ENCODE measurements at regions not wholly inside any gene's neighbourhood (a gene's known extent, or its start where the extent isn't known, plus 50 kb on each side); places are given as distances from the start of the nearest gene placed in this dataset.

GRCh38 chr7:14054125-14054524 is 64.7 kb upstream of the ETV1 start:
- H3K9ac ChIP-seq: no peak overlapping the region
- no peak for DNase-seq
- TF ChIP-seq EZH2 (IDR thresholded peaks at IDR 0.05; ENCODE audit: insufficient read depth, poor library complexity, severe bottlenecking) (no peak), EZH2phosphoT487 (IDR thresholded peaks at IDR 0.05; ENCODE audit: insufficient read depth, low read depth) (no peak)
- H3K27ac ChIP-seq: no peak overlapping the region
- no peaks in the 10 kb centered on the region for H3F3A ChIP-seq (ENCODE audit: insufficient read depth)
- H4K20me1 ChIP-seq (ENCODE audit: insufficient read depth): no peaks in the 10 kb centered on the region
- H3K4me1 ChIP-seq (ENCODE audit: insufficient read depth): no peaks in the 10 kb centered on the region
- no peaks in the 10 kb centered on the region; the same call in 1 of the 2 replicates for H3K9me2 ChIP-seq (ENCODE audit: insufficient read depth)
- no peaks in the 10 kb centered on the region for H3K9me3 ChIP-seq (ENCODE audit: low read depth)
- H3K79me2 ChIP-seq (ENCODE audit: insufficient read depth): no peaks in the 10 kb centered on the region
- H3K4me2 ChIP-seq (ENCODE audit: unreplicated experiment): no peak overlapping the region
- no peak overlapping the region for H3K4me3 ChIP-seq
- WGBS, 2 experiments (ENCODE audit: low coverage in 1 of 2, low lambda C conversion rate in 2 of 2, missing lambda C conversion rate in 2 of 2): 18 to 28% methylated on average over 3 of the region's 3 CpGs
- H3K36me3 ChIP-seq (ENCODE audit: low read depth): no peaks in the 10 kb centered on the region
- H3K27me3 ChIP-seq (replicated peaks; ENCODE audit: insufficient read depth): no peaks in the 10 kb centered on the region
- in situ Hi-C loops (cut with MboI): no loop called here
- H2AFZ ChIP-seq: no peak overlapping the region

- H3K9me2 ChIP-seq (ENCODE audit: insufficient read depth): 0 out of 2 replicates have a peak, but pooled peaks cover 4% of the 10 kb centered on the region
- DNase-seq: no peak
- H3F3A ChIP-seq (ENCODE audit: insufficient read depth): no peaks in the 10 kb centered on the region
- no peak overlapping the region for H3K9ac ChIP-seq
- no peaks in the 10 kb centered on the region for H3K9me3 ChIP-seq (ENCODE audit: low read depth)
- no peaks in the 10 kb centered on the region for H3K36me3 ChIP-seq (ENCODE audit: low read depth)
- no peaks in the 10 kb centered on the region for H3K4me1 ChIP-seq (ENCODE audit: insufficient read depth)
- no peak overlapping the region for H3K4me3 ChIP-seq
- no peak overlapping the region for H2AFZ ChIP-seq
- H3K27me3 ChIP-seq (replicated peaks; ENCODE audit: insufficient read depth): no peaks in the 10 kb centered on the region
- H3K79me2 ChIP-seq (ENCODE audit: insufficient read depth): no peaks in the 10 kb centered on the region
- H3K27ac ChIP-seq: no peak overlapping the region
- H4K20me1 ChIP-seq (ENCODE audit: insufficient read depth): no peaks in the 10 kb centered on the region
- WGBS, 2 experiments (ENCODE audit: low coverage in 1 of 2, low lambda C conversion rate in 2 of 2, missing lambda C conversion rate in 2 of 2): 49 to 52% methylated on average over 2 of the region's 2 CpGs
- no peak for TF ChIP-seq EZH2 (IDR thresholded peaks at IDR 0.05; ENCODE audit: insufficient read depth, poor library complexity, severe bottlenecking)
- TF ChIP-seq EZH2phosphoT487 (IDR thresholded peaks at IDR 0.05; ENCODE audit: insufficient read depth, low read depth): no peak
- H3K4me2 ChIP-seq (ENCODE audit: unreplicated experiment): no peak overlapping the region
- in situ Hi-C loops (cut with MboI): no loop called here
Observed at GRCh38 chr7:14048889-14049288, 59.4 kb upstream of the ETV1 start.

- in situ Hi-C loops (cut with MboI): no loop called here
- TF ChIP-seq EZH2 (IDR thresholded peaks at IDR 0.05; ENCODE audit: insufficient read depth, poor library complexity, severe bottlenecking): no peak
- TF ChIP-seq EZH2phosphoT487 (IDR thresholded peaks at IDR 0.05; ENCODE audit: insufficient read depth, low read depth): no peak
- Histone ChIP-seq H3K36me3 (ENCODE audit: low read depth) (no peaks in the 10 kb centered on the region), H3K9me2 (ENCODE audit: insufficient read depth) (0 out of 2 replicates have a peak, but pooled peaks cover 4% of the 10 kb centered on the region), H3K79me2 (ENCODE audit: insufficient read depth) (no peaks in the 10 kb centered on the region), H3K4me1 (ENCODE audit: insufficient read depth) (no peaks in the 10 kb centered on the region), H3K27me3 (replicated peaks; ENCODE audit: insufficient read depth) (no peaks in the 10 kb centered on the region), H3F3A (ENCODE audit: insufficient read depth) (no peaks in the 10 kb centered on the region), H4K20me1 (ENCODE audit: insufficient read depth) (no peaks in the 10 kb centered on the region), H3K4me2 (ENCODE audit: unreplicated experiment) (no peak overlapping the region), H3K27ac (no peak overlapping the region), H2AFZ (no peak overlapping the region), H3K9ac (no peak overlapping the region), H3K4me3 (no peak overlapping the region), H3K9me3 (ENCODE audit: low read depth) (no peaks in the 10 kb centered on the region)
- no peak for DNase-seq
- 67 to 72% methylated on average over 5 of the region's 5 CpGs for WGBS, 2 experiments (ENCODE audit: low coverage in 1 of 2, low lambda C conversion rate in 2 of 2, missing lambda C conversion rate in 2 of 2)
Observed at GRCh38 chr7:14047709-14048399, 58.4 kb upstream of the ETV1 start.

GRCh38 chr7:14045651-14046050 is 56.2 kb upstream of the ETV1 start:
- H3F3A ChIP-seq (ENCODE audit: insufficient read depth): no peaks in the 10 kb centered on the region
- TF ChIP-seq EZH2phosphoT487 (IDR thresholded peaks at IDR 0.05; ENCODE audit: insufficient read depth, low read depth) (no peak), EZH2 (IDR thresholded peaks at IDR 0.05; ENCODE audit: insufficient read depth, poor library complexity, severe bottlenecking) (no peak)

More at GRCh38 chr7:14045651-14046050, 56.2 kb upstream of the ETV1 start:
- no peak for DNase-seq
- H3K36me3 ChIP-seq (ENCODE audit: low read depth): no peaks in the 10 kb centered on the region
- no peaks in the 10 kb centered on the region for H4K20me1 ChIP-seq (ENCODE audit: insufficient read depth)
- no peak overlapping the region for H3K4me3 ChIP-seq
- H3K4me2 ChIP-seq (ENCODE audit: unreplicated experiment): no peak overlapping the region
- 0 out of 2 replicates have a peak, but pooled peaks cover 4% of the 10 kb centered on the region for H3K9me2 ChIP-seq (ENCODE audit: insufficient read depth)
- H3K9me3 ChIP-seq (ENCODE audit: low read depth): no peaks in the 10 kb centered on the region
- no peak overlapping the region for H2AFZ ChIP-seq
- no peak overlapping the region for H3K27ac ChIP-seq
- 69 to 81% methylated on average over 3 of the region's 3 CpGs for WGBS, 2 experiments (ENCODE audit: low coverage in 1 of 2, low lambda C conversion rate in 2 of 2, missing lambda C conversion rate in 2 of 2)
- no peaks in the 10 kb centered on the region for H3K79me2 ChIP-seq (ENCODE audit: insufficient read depth)
- in situ Hi-C loops (cut with MboI): no loop called here
- no peaks in the 10 kb centered on the region for H3K4me1 ChIP-seq (ENCODE audit: insufficient read depth)
- no peaks in the 10 kb centered on the region for H3K27me3 ChIP-seq (replicated peaks; ENCODE audit: insufficient read depth)
- H3K9ac ChIP-seq: no peak overlapping the region

Data from GM23248 (cell line).